Pancreas (tissue), 10 donors: ENCODE measurements at regions not wholly inside any gene's neighbourhood (a gene's known extent, or its start where the extent isn't known, plus 50 kb on each side); places are given as distances from the start of the nearest gene placed in this dataset.
A peak's percentile ranks its signal among the peaks of the same experiment; 100 is the strongest.

Experiments used
- ATAC-seq, 4 donors: fragments of 200-7000 bp; cut with Tn5 transposase; one replicate each; pipeline versions ENCODE4 v1.8.0 to v1.9.1; 2020; ENCODE audit warnings: mild to moderate bottlenecking in 4 of 4, moderate library complexity in 4 of 4
- DNase-seq, 6 donors: peaks; one replicate each; pipeline ENCODE4 v3.0.0-alpha.2; 2020
- FAIRE-seq: peaks from 2 replicates; lab custom pipeline; 2012; peaks lifted over from hg19 to GRCh38; lab: Jason Lieb, UNC
- H3K27ac ChIP-seq, 4 donors: fragments of 200-600 bp; sonication (generic); 1 replicate in 3 of 4; 2 replicates in 1 of 4; pipeline versions ENCODE4 v1.5.0 to v1.8.0; 2020
- H3K27me3 ChIP-seq, 4 donors: fragments of 200-600 bp; one replicate each; pipeline ENCODE4 v1.8.0; 2021
- H3K36me3 ChIP-seq, 3 donors: fragments of 200-600 bp; sonication (generic) in 1 of 3; one replicate each; pipeline versions ENCODE4 v1.5.0 to v1.8.0; 2020 to 2021
- H3K4me1 ChIP-seq, 3 donors: fragments of 200-600 bp; one replicate each; pipeline ENCODE4 v1.8.0; 2021
- H3K4me3 ChIP-seq, 4 donors: fragments of 200-600 bp; sonication (generic) in 2 of 4; one replicate each; pipeline versions ENCODE4 v1.5.0 to v1.8.0; 2020 to 2021
- H3K9me3 ChIP-seq, 4 donors: fragments of 200-600 bp; one replicate each; pipeline ENCODE4 v1.8.0; 2021
- WGBS, 2 donors: extraction: QIAGEN DNeasy Blood & Tissue Kit; methylation state at CpG; one replicate each; pipeline ENCODE4 v1.1.7; 2013; 5-methylcytosine and 5-hydroxymethylcytosine counted together
- intact Hi-C, 3 donors: fragments of 100-400 bp; cut with DNase I; formaldehyde crosslinking; loops; one replicate each; pipeline versions ENCODE4 v1.11.1 to v1.14.2; 2022
- TF ChIP-seq, protein P1 (sequence below), 4 donors: fragments of 200-600 bp; sonication (generic) in 3 of 4; IDR thresholded peaks; one replicate each; pipeline versions ENCODE4 v1.5.0 to v1.8.0; 2021; ENCODE audit warnings: antibody characterized with exemption in 4 of 4
- donor health status: healthy with polysubstance abuse.
- donor health status: DM: no; HTN: no; CAD: no; lungs with moderate emphysema.
- donor health status: DM: no; HTN: no; CAD: no.
- donor health status: control.
- donor health status: control.
- donor health status: Bipolar disorder and iron deficiency.
- donor health status: DM: yes; HTN: yes; CAD: no.
- donor health status: DM: no; HTN: no; CAD: no.
- donor health status: DM: no; HTN: no; CAD: no.
- donor health status: DM: yes; HTN: yes; CAD: no.

DNA sequence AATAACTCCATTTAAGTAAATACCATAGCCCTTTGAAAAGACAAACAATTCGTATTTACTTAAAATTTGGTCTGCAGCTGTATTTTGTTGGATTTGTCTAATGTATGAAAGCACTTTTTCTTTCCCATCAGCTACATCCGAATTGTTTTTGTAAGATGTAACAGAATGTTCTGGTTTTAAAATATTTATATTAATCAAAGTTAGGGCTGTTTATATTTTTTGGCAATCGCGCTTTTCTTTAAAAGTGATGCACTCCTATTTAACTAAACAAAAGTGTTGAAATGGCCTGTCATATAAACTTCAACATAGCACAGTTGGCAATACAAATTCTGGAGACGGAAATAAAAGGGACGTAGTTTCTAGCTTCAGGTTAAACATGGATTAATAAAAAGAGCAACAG, 216.3 kb upstream of the ADGRL2 start:
- H3K9me3 ChIP-seq = no peaks in the 10 kb centered on the region
- intact Hi-C loops = no loop called here
- no peak overlapping the region for H3K4me3 ChIP-seq
- TF ChIP-seq, protein P1, sequence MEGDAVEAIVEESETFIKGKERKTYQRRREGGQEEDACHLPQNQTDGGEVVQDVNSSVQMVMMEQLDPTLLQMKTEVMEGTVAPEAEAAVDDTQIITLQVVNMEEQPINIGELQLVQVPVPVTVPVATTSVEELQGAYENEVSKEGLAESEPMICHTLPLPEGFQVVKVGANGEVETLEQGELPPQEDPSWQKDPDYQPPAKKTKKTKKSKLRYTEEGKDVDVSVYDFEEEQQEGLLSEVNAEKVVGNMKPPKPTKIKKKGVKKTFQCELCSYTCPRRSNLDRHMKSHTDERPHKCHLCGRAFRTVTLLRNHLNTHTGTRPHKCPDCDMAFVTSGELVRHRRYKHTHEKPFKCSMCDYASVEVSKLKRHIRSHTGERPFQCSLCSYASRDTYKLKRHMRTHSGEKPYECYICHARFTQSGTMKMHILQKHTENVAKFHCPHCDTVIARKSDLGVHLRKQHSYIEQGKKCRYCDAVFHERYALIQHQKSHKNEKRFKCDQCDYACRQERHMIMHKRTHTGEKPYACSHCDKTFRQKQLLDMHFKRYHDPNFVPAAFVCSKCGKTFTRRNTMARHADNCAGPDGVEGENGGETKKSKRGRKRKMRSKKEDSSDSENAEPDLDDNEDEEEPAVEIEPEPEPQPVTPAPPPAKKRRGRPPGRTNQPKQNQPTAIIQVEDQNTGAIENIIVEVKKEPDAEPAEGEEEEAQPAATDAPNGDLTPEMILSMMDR (IDR thresholded peaks at IDR 0.05) = no peak
- no peaks in the 10 kb centered on the region for H3K27me3 ChIP-seq
- ATAC-seq (no peak), FAIRE-seq (peak; percentile 81), DNase-seq (no peak)
- H3K4me1 ChIP-seq = no peaks in the 10 kb centered on the region
- no peaks in the 10 kb centered on the region for H3K36me3 ChIP-seq
- H3K27ac ChIP-seq = no peak overlapping the region
- 81 to 86% methylated on average over 6 of the region's 6 CpGs for WGBS, 2 donors

DNA sequence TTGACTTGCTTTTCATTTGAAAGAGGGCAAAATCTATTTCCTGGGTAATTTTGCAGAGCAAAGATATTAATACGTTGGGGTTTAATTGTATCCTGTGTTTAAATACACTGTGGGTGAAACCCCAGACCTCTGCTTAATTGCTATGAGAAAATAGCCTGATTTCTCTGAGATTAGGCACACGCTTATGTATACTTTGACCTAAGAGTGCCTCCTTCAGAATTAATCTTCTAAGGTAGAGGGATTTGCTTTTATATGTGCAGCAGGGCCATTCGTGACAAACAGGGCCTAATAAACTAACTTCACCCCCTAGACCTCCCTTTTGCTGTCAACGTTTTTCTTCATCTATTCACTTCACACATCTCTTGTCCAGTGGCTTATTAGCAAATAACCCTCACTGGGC, 216.9 kb upstream of the ADGRL2 start:
- WGBS, 2 donors = 72 to 73% methylated on average over 4 of the region's 4 CpGs
- no peaks in the 10 kb centered on the region for H3K4me1 ChIP-seq
- ATAC-seq (no peak), FAIRE-seq (no peak), DNase-seq (no peak)
- H3K36me3 ChIP-seq = no peaks in the 10 kb centered on the region
- no peaks in the 10 kb centered on the region for H3K27me3 ChIP-seq
- H3K4me3 ChIP-seq = no peak overlapping the region
- intact Hi-C loops = no loop called here
- TF ChIP-seq, protein P1 (IDR thresholded peaks at IDR 0.05) = no peak
- H3K27ac ChIP-seq = no peak overlapping the region
- H3K9me3 ChIP-seq = no peaks in the 10 kb centered on the region

DNA sequence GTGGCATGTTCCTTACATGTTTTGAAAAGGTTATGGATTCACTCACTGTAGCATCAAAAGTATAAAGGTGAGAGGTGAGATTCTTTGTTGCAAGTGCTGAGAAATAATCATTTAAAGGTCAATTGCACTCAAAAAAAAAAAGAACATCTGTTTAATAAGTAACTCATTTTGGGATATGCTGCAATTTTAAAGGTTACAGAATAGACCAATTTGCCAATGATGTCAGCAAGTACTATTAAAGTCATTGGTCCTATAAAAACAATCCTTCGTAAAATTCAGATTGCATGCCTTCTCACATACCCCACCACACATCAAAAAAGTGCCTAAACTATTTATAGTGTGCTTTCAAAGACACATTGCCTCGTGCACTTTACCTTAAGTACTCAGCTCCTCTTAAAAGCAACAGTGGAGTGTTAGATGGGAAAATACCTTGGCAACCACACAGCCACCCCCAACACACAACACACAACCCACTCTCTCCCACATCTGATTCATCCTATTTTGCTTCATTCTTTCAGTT, 218.2 kb upstream of the ADGRL2 start:
- TF ChIP-seq, protein P1 (IDR thresholded peaks at IDR 0.05) = no peak

DNA sequence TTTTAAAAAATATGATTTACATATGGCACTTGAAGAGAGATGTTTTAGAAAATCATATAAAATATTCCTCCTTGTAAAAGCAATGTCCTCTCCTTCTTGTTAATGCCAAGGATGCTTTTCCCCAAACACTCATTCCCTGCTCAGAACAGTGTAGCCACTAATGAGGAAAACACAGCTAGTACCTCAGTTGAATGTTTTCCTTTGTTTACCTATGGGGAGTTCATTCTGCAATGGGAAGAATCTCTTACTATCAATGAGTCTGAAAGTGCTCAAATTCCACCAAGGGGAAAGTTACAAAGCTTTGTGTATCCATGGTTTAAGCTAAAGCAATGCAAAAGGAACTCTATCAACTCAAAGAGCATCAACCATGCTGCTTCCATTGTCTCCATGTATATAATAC, 221.9 kb upstream of the ADGRL2 start:
- Histone ChIP-seq H3K27me3 (no peaks in the 10 kb centered on the region), H3K36me3 (no peaks in the 10 kb centered on the region), H3K27ac (no peak overlapping the region), H3K4me1 (no peaks in the 10 kb centered on the region), H3K4me3 (no peak overlapping the region), H3K9me3 (no peaks in the 10 kb centered on the region)
- ATAC-seq = no peak
- no peak for DNase-seq
- FAIRE-seq = no peak
- intact Hi-C loops = no loop called here
- TF ChIP-seq, protein P1 (IDR thresholded peaks at IDR 0.05) = no peak

More for the DNA sequence above, 218.2 kb upstream of the ADGRL2 start:
- no peaks in the 10 kb centered on the region for H3K9me3 ChIP-seq
- no peak overlapping the region for H3K27ac ChIP-seq
- FAIRE-seq (no peak), ATAC-seq (no peak), DNase-seq (no peak)
- H3K27me3 ChIP-seq = no peaks in the 10 kb centered on the region
- intact Hi-C loops = no loop called here
- H3K4me1 ChIP-seq = no peaks in the 10 kb centered on the region
- no peak overlapping the region for H3K4me3 ChIP-seq
- WGBS, 2 donors = 41 to 48% methylated on average over 2 of the region's 2 CpGs
- H3K36me3 ChIP-seq = no peaks in the 10 kb centered on the region

DNA sequence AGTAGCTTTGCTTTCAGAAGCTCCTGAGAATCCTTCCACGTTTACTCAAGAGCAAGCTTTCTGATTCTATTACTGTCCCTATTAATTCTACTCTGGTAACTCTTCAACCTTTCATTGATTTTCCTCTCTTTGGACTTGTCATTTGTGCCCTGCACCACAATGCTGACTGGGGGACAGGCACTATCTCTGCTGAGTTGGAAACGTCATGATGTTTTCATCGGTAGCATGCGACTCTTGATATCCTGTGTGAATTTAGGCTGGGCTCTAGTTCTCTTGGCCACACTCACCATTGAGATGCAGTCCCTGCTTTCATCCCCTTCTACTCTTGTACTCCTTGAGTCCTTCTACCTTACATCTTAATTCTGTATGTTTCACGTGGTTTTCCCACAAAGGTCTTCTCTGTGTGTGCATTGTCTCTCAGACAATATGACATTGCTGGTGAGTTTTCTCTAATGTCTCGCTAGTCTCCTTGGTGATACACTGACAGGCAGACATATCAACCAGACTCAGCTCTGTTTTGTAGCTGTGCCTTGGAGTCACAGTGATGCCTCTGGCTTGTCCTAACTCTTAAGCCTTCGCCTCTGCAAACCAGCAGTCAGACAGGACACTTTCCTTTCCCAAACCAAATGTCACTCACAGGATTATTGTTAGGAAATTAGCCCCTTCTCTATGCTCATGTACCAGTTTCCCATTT, 223.6 kb upstream of the ADGRL2 start:
- Histone ChIP-seq H3K36me3 (no peaks in the 10 kb centered on the region), H3K9me3 (no peaks in the 10 kb centered on the region), H3K27me3 (no peaks in the 10 kb centered on the region), H3K27ac (no peak overlapping the region), H3K4me3 (no peak overlapping the region), H3K4me1 (no peaks in the 10 kb centered on the region)
- FAIRE-seq (no peak), DNase-seq (no peak), ATAC-seq (no peak)
- intact Hi-C loops = no loop called here
- 56 to 60% methylated on average over 7 of the region's 7 CpGs for WGBS, 2 donors
- TF ChIP-seq, protein P1 (IDR thresholded peaks at IDR 0.05) = no peak
